ENCODE measurements at regions not wholly inside any gene's neighbourhood (a gene's known extent, or its start where the extent isn't known, plus 50 kb on each side); places are given as distances from the start of the nearest gene placed in this dataset.

- H3K4me3 ChIP-seq (replicated peaks; ENCODE audit: low read depth, low read length) = no peak overlapping the region
- no peak for DNase-seq (ENCODE audit: extremely low read depth, low read depth)
- no peak for TF ChIP-seq CTCF (IDR thresholded peaks at IDR 0.05; ENCODE audit: low read depth, low read length, missing control alignments)
These were observed 372.8 kb upstream of the TBL1XR1 start for GRCh38 chr3:177569875-177570657.

- DNase-seq (ENCODE audit: extremely low read depth, low read depth) = no peak
- TF ChIP-seq CTCF (IDR thresholded peaks at IDR 0.05; ENCODE audit: low read depth, low read length, missing control alignments) = no peak
- no peak overlapping the region for H3K4me3 ChIP-seq (replicated peaks; ENCODE audit: low read depth, low read length)
These were observed 374.1 kb upstream of the TBL1XR1 start for GRCh38 chr3:177571271-177571943.

- H3K4me3 ChIP-seq (replicated peaks; ENCODE audit: low read depth, low read length) = no peak overlapping the region
- no peak for TF ChIP-seq CTCF (IDR thresholded peaks at IDR 0.05; ENCODE audit: low read depth, low read length, missing control alignments)
- no peak for DNase-seq (ENCODE audit: extremely low read depth, low read depth)
These were observed 374.6 kb upstream of the TBL1XR1 start for GRCh38 chr3:177571944-177572315.

- no peak for TF ChIP-seq CTCF (IDR thresholded peaks at IDR 0.05; ENCODE audit: low read depth, low read length, missing control alignments)
- H3K4me3 ChIP-seq (replicated peaks; ENCODE audit: low read depth, low read length) = no peak overlapping the region
- DNase-seq (ENCODE audit: extremely low read depth, low read depth) = no peak
These were observed 377.1 kb upstream of the TBL1XR1 start for GRCh38 chr3:177574222-177574856.

- no peak overlapping the region for H3K4me3 ChIP-seq (replicated peaks; ENCODE audit: low read depth, low read length)
- TF ChIP-seq CTCF (IDR thresholded peaks at IDR 0.05; ENCODE audit: low read depth, low read length, missing control alignments) = no peak
- DNase-seq (ENCODE audit: extremely low read depth, low read depth) = no peak
These were observed 379.5 kb upstream of the TBL1XR1 start for GRCh38 chr3:177576746-177577145.

GRCh38 chr3:177578488-177578887 is 381.2 kb upstream of the TBL1XR1 start:
- H3K4me3 ChIP-seq (replicated peaks; ENCODE audit: low read depth, low read length) = no peak overlapping the region
- no peak for DNase-seq (ENCODE audit: extremely low read depth, low read depth)
- no peak for TF ChIP-seq CTCF (IDR thresholded peaks at IDR 0.05; ENCODE audit: low read depth, low read length, missing control alignments)

Data from HFF-Myc (cell line).